HG03442 (cell line): ENCODE measurements at regions not wholly inside any gene's neighbourhood (a gene's known extent, or its start where the extent isn't known, plus 50 kb on each side); places are given as distances from the start of the nearest gene placed in this dataset.

Experiments
- ATAC-seq: cut with Tn5 transposase; IDR thresholded peaks from one replicate; pipeline ENCODE4 v1.9.1; 2021; ENCODE audit warnings: mild to moderate bottlenecking, moderate library complexity; ENCODE audit not compliant: unreplicated experiment

DNA sequence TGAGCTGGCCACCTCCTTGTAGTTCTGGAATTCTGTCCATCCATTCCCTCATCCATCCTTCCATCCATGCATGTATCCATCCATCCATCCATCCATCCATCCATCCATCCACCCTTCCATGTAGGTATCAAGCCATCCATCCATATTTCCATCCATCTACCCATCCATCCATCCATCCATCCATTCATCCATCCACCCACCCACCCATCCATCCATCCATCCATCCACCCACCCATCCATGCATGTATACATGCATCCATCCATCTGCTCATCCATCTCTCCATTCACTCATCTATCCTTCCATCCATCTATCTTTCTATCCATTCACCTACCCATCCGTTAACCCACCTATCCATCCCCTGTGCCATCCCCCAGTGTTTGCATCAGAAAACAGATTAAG lies 153.6 kb upstream of the STX18 start:
- ATAC-seq = no peak

DNA sequence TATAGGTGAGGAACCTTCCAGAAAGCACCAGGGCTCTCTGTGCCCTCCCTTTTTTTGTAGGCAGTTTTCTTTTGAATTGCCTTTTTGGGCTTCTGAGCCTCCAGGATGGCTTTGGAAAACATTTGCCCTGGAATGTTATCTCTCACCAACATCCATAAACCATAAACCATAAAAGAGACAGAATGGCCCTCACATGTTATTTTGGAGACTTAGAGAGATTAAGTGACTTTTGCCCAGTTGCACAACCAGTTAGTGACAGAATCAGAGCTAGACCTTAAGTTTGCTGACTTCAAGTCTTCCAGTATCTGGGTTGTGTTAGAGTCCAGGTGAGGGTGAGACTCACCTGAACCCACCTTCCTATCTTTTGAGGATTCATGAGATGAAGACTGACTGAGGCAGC lies 153.0 kb upstream of the STX18 start:
- ATAC-seq = no peak

DNA sequence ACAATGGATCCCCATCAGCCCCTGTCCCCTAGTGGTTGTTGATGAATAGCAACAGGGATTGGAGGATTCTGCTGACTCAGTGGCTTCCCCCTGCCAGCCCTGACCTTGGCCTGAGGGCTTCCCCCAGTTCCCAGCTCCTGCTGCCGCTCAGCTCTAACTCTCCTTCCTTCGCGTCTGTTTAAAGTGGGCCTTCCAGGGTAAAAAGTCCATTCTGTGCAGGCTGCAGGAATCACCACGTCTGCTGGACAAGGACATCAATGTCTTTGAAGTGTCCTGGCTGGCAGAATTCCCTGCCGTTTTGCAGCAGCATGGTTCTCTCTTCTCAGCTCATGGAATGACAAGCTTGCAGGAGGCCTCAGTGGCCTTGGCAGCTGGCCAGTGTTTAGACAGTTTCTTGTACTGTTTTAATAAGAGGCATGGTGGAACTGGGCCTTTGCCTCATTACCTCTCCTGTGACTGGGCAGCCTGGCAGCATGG lies 152.5 kb upstream of the STX18 start:
- no peak for ATAC-seq

DNA sequence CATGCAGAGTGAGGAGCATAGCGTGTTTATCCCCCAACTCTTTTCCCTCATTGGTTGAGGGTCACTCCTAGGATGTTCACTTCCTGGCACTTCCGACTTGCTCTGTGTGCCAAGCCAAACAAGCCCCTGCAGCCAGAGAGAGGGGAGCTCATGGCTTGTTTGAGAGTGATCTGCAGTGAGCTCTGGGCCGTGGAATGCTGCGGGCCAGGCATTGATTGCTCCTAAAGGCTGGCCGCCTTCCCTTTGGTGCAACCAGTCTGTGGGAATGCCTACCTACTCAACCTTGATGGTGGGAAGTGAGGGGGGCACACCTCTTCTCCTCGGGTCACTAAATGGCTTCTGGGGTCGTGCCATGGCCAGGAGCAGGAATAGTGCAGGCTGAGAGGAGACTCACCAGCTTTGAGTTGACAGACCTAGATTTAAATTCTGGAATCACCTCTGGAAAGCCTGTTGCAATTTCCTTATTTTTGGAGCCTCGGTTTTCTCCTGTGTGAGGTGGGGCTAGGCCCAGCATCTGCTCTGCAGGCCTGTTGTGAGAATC lies 152.0 kb upstream of the STX18 start:
- no peak for ATAC-seq

DNA sequence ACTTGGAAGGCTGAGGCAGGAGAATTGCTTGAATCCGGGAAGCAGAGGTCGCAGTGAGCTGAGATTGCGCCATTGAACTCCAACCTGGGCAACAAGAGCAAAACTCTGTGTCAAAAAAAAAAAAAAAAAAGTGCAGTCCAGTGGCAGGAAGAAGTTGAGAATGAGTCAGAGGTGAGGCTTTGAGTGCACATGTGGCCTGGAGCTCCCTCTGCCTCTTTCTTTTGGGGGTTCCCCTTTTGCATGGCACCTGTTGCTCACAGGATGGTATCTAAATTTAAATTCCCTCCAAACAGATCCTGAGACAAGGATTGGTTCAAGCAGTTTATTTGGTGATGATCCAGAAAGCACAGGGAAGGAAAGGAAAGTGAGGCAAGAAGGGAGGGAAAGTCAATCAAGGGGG lies 151.4 kb upstream of the STX18 start:
- ATAC-seq = peak; percentile 58

DNA sequence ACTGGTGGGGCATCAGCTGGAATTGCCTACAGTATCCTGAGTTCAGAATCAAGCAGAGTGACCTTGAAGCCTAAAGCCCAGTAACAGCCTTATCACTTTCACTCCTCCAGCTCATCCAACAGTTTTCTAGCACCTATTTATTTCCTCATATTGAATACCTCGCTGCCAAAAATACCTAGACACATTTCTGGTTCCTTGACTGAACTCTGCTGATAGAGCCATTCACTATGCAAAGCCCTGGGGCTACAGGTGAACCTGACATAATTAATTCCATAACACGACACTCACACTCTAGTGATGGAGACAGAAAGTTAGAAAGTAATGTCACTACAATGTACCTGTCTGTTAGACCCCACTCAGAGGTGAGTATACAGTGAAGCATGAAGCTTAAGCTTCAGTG lies 149.0 kb upstream of the STX18 start:
- no peak for ATAC-seq

DNA sequence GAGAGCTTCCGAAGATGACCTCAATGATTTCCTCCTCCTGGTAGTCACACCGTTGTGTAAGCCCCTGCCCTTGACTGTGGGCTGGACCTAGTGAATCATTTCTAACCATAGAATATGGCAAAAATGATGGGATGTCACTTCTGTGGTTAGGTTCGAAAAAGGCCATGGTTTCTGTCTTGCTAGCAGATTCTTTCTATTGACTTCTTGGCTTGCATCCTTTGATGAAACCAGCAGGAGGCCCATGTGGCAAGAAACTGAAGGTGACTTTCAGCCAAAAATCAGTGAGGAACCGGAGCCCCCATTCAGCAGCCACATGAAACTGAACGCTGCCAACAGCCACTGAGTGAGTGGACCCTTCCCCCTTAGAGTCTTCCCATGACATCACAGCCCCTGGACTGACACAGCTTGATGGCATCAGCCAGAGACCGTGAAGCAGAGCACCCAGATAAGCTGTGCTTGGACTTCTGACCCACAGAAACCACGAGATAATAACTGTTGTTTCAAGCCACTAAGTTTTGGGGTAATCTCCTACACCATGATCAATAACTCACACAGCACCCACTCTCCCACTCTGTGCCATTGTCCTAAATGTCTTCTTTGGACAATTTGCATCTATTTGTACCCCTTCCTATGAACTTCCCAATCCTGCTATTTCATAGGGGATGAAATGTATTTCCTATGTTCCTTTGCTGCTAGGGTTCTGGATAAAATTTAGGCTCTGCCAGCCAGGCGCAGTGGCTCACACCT lies 148.0 kb upstream of the STX18 start:
- ATAC-seq = peak; percentile 88

DNA sequence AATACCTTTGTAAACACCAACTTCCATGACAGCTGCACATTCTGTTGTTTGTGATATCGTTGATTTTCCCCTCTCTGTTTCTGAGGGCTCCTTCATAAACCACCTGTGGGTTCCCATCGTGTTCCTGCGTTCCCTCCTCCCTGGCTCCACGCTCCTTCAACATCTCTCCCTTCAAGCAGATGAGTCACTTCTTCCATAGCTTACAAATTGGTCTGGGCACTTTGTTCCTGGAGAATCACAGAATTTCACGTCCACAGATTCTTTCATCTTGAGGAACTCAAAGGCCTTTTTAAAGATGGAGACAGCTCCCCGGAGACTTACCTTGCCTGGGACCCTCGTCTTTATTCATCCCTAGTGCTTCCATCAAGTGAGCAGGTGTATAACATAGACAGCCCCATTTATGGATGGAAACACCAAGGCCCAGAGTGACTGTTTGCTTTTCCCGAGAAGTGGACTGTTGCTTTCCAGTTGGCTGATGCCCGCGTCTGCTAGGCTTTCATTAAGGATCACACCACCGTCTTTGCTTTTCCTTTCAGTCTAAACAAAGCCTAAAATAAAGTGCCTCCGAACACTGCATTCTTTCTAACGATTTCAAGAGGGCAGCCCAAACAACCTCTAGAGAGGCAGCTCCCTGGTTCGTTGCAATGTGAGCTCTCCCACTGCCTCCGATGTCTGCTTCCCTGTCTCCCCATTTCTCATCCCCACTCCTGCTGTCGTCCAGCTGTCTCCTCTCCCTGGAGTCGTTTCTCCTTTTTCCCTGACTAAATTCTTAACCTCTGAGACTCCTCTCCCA lies 146.3 kb upstream of the STX18 start:
- no peak for ATAC-seq

DNA sequence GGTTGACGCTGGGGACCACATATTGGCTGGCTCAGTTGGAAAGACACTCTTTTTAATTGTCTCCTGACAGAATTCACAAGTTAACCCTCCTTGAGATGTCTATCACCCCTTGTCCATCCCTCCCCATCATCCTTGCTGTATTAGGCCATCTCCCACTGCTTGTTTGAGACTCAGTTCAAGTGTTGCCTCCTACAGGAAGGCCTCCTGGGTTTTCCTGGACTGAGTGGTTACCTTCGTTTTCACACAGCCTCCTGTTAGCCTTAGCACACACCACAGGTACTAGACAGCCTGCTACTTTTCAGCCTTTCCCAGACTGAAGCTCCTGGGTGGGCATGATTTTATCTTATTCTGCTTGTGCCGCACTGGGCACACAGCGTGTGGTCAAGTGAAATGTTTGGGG lies 145.3 kb upstream of the STX18 start:
- no peak for ATAC-seq

DNA sequence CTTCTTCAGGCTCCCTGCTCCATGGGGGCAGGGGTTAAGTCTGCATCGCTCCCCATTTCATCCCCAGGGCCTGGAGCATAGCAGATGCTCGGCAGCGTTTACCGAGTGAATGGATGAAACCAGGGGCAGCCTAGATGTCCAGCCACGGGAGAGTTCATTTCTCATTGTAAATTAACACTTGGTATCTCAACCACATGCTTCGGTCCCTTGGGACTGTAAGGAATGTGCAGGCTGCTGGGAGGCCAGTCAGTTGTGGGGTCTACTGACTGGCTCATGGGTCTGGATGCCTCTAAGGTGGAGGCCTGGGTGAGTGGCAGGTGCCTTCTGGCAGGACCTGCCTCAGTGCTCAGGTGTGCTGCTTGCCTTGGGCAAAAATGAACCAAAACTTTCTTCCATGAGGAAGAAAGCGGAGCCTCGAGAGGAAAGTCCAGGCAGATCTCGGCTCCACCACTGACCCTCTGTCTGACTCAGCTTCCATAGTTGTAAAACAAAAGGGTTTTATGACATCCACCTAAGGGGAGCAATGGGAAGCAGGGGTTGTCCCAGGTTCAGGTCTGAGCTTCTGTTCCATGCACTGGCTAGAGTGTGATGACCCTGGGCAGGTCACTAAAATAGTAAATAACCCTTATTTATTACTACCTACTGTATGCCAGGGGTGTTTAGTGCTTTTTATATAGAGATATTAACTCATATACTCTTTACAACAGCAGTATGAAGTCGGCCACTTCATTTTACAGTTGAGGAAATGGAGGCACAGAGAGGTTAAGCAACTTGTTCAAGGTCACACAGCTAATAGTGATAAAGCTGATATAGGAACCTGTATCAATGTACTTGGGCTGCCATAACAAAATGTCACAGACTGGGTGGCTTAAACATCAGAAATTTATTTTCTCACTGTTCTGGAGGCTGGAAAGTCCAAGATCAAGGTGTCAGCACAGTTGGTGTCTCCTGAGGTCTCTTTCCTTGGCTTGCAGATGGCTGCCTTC lies 144.3 kb upstream of the STX18 start:
- no peak for ATAC-seq

DNA sequence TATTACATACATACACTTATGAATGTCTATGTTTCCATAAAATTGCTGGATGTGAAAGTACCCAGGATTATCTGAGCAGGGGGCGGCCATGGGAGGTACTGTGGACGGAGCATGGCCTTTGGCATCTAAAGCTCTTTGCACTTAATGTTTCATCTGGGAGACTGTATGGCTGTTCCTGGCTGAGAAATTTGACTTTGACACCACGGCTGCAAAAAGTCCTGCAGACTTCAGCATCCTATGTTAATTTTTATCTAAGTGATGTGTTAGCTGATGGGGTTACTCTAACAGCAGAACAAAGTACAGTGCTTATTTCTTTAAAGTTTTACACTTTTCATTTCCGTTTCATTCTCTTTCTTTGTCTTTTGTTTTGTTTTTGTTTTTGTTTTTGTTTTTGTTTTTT lies 139.8 kb upstream of the STX18 start:
- ATAC-seq = no peak

DNA sequence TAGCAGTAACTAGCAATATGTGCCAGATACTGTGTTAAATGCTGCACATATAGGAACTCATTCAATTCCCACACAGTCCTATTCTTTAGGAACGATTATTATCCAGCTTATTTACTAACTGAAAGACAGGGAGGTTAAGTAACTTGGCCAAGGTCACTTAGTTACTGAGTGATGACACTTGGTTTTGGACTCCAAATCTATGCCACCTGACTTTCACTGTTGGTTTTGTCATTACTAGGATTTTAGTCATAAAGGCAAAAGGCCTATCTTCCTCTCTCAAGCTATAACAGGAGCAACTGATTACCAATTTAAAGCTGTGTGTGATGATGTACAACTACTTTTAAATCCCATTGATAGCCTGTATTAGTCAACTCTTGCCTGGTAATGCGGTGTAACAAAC lies 138.9 kb upstream of the STX18 start:
- no peak for ATAC-seq

DNA sequence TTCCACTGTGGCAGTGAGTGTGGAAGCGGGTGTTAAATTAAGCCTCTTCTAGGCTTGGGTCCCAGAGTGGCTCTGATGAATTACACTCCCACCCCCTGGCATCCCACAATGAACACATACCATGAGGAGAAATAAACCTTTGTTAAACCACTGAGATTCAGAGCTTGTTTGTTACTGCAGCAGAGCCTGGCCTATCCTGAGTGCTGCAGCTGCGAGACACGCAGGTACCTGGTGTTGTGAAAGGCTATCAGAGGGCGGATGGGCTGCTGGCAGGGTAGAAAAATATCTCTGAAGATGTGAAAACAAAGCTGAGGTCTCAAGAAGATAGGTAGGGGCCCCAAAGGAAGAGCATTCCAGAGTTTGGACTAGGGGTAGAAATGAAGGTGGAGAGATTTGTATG lies 138.4 kb upstream of the STX18 start:
- no peak for ATAC-seq

DNA sequence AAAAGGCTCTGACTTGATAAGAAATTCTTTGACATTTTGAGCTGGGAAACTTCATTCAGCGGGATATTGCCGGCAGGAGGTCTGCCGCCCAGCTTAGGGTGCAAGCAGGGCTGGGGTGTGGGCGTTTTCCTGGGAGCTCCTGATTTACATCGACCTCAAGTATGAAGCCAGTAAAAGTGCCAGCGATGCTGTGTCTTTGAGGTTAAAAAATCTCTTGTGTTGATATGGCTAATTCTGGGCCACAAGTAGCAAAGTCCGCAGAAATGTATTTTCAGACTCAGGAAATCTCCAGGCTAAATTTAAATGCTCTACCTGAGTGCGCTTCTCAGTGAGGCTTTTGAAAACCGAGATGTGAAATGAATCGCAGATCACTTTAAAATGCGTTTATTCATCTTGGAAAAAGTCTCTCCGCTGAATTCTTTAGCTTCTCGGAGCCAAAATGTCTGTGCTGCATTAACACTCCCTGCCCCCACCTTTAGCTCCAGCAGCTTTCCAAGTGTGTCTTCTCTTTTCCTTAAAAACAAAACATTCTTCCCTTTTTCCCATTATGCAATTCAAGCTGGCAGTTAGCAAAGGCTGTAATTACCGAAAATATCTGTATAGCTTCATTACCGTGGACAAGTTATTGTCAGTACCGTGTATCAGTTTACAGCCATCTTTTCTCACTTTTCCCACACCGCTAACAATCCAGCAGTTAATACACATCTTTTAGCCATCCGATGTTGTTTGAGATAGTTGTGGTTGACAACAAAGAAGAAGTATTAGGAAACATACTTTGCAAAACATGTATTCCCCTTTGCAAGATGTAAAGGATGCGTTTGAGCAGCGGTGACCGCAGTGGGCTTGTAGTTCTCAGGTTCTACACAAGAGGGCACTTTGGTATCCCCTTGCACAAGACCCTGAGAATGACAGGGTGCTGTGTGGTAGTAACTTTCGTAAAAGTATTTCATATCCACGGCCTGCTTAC lies 136.0 kb upstream of the STX18 start:
- ATAC-seq = no peak

DNA sequence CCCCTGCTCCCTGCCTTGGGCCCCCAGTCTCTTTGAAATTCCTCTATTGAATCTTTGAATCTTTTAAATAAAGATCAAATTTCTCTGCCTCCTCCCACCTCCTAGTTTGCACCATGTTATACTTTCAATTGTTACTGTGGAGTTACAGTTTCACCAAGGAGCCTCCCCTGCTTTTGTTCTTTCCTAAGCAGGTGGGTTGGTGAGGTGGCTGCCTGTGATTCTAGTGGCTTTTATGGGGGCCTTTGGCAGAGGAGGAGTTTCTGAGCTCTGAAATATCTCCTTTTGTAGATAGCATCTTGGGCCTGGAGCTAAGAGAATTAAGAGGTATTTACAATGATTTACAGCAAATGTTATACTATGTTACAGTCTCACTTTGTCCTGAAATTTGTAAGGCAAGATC lies 133.8 kb upstream of the STX18 start:
- no peak for ATAC-seq

DNA sequence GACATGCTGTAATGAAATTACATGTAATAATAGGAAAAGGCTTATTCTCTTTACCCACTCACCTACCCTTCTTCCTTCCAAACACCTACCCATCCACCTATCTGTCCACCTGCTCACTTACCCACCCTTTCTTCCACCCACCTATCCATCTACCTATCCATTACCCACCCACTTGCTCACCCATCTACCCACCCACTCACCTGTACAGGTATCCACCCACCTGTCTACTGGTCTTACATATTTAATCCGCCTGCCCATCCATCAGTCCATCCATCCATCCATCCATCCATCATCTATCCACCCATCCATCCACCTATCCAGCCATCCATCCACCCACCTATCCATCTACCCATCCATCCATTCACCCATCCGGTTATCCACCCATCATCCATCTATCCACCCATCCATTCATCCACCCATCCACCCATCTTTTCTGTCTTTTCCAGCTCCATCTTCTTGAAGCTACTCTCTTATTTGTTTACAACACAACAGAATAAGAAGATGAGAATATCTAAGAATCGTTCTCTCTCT lies 133.3 kb upstream of the STX18 start:
- ATAC-seq = no peak

DNA sequence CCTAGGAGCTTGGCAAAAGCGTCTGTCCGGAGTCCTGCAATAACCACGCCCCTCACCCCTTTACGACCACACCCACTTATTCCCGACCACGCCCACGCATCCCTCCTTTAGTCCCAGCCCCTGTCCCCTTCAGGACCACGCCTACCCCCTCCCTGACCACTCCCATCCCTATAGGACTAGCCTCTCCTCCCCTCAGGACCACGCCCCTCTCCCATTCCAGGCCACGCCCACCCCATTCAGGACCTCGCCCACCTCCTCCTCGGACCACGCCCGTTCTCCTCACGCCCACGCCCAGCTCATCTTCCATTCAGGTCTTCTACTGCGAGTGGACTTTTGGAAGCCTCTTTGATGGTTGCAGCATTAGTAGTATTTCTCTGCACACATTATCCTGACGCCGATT lies 131.2 kb upstream of the STX18 start:
- ATAC-seq = no peak

DNA sequence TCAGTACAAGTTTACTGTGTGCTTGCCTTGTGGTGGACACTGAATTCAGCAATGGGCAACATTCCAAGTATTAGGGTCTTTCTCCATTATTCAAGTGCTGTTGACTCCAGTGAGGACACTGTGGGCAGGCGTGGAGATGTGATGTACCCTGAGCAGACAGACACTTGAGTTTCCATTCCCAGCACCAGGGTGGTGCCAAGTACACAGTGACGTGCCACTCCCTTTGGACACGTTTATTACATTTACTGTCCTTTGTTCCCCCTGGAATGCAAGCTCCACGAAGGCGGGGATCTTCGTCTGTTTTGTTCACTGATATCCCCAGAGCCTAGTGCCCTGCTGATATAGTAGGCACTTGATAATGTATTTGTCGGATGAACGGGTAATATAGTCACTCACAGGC lies 130.6 kb upstream of the STX18 start:
- ATAC-seq = no peak

DNA sequence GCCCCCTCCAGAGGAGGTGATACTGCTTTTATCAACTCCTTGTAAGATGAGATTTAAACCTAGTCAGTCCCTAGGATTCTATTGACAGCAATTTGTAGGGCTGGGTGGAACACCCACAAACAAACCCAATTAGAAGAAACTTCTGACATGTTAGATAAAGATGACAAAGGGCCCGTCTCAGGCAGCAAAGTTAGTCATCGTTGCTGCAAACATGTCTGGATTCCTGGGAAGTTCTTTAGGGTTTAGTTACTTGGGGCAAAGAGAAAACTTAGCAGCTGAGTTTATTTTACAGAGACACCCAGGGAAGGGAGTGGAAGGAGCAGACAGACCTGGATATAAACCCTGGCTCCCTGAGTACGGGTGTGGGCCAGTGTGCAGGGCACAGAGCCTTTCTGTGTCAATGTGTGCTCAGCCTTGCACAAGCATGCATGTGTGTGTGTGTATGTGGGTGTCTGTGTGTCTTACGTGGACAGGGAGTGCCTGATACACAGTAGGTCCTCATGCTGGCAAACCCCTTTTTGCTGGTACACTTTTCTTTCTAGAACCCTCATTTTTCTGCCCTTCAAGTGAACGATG lies 130.0 kb upstream of the STX18 start:
- no peak for ATAC-seq
